DMS 273 treated with DMSO at 0.1 percent for 48 hours (cell line): ENCODE measurements at regions not wholly inside any gene's neighbourhood (a gene's known extent, or its start where the extent isn't known, plus 50 kb on each side); places are given as distances from the start of the nearest gene placed in this dataset.
"Not testable (repeated sequence)": the region's sequence is repeated elsewhere in the genome, so short reads cannot be mapped to it uniquely, and the experiment has no call there.

Experiments
- DNase-seq: peaks from one replicate; lab custom pipeline; 2025; lab: John Stamatoyannopoulos, UW

DNA sequence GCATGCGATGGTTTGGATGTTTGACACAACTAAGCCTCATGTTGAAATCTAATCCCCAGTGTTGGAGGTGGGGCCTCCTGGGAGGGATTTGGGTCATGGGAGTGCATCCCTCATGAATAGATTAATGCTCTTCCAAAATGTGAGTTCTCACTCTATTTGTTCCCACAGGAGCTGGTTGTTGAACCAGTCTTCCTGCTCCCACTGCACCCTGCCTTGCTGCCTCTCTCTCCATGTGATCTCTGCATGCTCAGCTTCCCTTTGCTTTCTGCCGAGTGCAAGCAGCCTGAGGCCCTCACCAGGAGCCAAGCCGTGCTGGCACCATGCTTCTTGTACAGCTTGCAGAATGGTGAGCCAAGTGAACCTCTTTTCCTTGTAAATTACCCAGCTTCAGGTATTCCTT lies 206.8 kb downstream of the VAPA start:
- DNase-seq, result no peak

DNA sequence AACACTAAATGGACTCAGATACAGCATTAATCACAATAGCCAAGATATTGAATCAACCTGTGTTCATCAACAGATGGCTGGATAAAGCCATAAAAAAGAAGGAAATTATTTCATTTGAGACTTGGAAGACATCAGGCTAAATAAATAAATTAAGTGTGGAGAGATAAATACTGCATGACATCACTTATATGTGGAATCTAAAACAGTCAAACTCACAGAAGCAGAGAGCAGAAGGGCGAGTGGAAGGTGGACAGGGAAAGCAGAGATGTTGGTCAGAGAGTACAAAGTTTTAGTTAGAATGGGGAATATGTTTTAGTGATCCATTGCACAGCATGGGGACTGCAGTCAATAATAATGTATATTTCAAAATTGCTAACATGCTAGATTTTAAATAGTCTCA lies 207.2 kb downstream of the VAPA start:
- no peak for DNase-seq

DNA sequence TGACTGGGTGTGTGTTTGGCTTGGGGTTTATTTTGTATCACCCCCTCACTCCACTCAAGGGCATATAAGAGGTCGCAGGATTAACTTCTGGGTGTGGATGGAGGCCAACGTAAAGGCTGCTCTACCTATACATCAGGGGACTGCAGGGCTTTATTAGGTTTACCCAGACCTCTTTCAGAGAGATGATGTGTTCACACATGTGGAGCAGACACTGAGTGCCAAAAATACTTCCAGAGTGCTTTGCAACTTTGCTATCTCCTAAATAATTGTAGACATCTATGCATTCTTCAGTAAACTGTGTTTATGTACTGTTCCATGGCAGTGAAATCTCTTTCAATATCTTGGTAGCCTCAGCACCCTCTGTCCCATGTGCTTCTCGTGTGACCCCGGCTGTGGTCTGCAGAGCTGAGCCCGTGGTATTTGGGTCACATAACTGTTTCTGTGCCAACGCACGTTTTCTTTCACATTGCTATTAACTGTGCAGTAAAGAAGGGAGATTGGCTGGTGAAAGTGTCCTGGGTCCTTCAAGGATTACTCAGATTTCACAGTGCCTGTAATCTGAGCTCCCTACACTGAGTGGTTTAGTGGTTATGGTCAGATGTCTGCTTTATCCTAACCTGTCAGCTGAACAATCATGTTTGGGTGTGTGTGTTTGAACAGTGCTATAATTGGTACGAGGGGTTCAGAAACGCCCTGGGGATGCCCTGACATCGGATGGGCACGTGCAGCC lies 208.1 kb downstream of the VAPA start:
- peak; percentile 48 for DNase-seq

DNA sequence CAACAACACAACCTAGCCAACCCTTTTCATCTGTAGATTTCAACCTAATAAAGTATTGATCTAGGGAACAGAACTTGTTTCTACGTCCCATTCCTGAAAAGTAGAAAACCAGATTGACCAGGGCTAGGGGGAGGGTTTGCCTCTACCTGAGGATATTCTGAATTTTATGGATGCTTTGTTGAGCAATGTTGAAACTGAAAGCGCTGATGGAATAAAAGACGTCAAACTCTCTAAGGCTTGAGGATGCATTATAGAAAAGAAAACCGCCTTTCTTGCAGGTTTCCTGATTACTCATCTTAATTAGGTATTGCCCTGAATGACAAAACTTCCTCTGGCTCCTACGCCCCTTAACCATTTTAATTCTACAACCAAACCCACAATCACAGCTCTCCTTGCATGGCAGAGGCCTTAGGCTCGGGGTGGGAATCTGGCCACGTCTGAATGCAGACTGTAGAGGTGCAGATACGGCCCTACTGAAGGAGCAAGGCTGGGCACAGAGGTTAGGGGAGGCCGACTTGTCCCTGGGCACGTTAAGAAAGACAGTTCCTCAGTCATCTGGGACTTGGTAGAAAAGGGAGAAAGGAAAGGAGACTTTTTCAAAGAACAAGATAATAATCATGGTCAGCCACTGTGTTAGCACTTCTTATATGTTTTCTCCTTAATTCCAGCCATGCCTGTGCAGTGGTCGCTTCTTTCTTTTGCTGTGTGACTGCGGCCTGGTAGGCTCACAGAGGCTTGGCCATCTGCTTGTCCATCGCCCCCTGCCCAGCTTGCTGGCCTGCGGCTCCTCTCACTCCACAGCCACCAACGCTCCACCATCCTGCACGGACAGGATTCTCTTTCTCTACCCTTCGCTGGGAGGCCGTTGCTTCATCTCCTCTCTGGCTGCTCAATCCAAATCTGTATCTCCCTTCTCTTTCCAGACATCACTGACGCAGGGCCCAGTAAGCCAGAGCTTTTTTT lies 209.5 kb downstream of the VAPA start:
- no peak for DNase-seq

DNA sequence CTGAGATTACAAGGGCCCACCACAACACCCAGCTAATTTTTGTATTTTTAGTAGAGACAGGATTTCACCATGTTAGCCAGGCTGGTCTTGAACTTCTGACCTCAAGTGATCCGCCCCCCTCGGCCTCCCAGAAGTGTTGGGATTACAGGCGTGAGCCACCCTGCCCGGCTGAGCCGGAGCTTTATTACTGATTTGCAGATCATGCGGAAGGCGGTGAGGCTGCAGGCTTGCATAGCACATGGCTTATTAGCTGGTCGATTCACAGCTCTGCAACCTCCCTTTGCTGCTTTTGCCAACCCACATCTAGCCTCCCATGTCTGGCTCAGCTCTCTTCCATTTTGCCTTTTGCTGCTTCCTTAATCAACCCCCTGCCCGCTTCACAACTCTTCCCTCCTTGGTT lies 210.3 kb downstream of the VAPA start:
- no peak for DNase-seq

DNA sequence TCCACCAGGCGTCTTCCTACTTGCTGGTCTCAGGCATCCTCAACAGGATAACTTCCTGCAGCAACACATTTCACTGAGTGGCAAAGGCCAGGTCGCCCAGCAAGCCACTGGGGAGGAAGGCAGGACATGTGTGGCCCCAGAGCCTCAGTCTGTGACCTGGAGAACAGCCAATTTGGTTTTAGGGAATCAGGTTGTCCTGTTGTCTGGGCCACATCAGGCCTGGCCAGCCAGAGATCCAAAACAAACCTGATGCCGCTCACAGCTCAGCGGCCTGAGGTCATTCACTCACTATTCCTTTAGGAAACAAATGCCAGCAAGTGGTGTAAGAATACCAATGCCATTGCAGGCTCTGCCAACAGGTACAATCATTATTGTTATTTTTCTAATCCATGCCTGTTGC lies 210.7 kb downstream of the VAPA start:
- DNase-seq, result no peak

DNA sequence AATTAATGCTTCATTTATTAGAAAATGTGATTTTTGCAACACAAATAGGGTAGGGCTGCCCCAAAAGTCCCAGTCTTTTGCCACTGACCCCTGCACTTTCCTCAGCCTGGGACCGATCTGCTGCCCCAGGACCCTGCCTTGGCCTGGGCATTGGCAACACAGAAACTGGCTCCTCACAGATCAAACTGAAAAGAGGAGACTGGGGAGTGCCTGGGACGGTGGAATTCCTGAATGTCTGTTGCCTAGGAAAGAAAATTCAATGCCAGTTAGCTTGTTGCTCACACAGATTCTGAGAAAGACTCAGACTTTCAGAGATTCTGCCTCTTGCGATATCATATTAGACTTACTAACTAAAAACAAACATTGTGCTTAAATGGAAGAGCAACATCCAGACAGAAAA lies 211.2 kb downstream of the VAPA start:
- DNase-seq, result no peak

DNA sequence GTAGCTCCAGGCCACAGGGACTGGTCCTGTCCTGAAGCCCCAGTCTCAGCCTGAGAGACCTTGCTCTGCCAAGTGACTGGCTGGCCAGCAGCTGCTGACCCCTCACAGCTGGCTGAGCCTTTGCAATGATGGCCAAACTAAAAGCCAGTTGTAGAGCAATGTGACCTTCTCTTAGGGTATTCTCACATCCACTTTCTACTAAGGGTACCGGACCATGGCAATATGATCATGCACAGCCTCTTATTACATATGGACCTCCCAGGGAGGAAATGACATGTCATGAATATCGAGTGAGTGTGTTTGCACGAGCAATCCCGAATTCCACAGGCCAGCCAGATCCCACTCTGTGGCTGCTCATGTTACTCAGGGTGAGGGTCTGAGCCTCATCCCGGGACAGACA lies 213.9 kb downstream of the VAPA start:
- no peak for DNase-seq

DNA sequence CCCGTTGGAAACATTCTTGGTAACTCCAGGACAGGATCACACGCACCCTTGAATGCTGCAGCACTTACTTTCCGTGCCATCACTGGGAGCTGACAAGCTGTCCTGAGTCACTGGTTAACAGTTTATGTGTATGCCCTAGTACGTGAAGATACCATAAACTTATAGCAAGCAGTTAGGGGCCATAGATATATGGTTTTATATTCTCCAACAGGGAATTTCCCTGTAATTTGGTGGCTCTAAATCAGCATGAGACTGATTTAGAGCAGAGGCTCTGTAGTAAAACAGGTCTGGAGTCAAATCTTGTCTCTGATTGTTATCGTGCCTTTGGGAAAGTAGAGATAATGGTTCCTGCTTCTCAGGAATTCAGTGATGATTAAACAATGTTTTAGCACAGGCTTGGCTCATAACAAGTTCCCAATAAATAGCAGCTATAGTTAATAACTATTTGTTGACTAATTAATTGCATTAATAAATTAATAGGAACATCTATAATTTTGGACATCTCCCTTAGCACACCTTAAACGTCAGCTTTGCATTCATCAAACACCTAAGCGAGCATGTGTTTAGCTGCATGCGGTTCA lies 215.2 kb downstream of the VAPA start:
- no peak for DNase-seq

DNA sequence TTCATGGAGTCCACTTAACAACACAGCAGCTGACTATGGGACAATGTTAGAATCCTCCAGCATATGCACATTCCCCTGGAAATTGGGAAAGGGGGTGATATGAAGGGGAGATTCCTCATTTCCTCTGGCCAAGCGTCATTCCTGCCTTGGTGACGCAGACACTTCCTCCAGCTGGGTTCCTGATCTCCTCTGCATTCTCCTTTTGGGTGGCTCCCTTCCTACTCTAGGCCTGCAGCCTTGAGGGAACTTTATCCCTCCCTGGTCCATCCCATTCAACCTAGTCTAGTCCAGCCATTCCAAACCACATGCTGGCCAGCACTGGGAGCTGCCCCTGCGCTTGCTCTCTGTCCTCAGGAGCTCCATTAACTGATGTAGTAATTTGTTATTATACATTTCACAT lies 216.8 kb downstream of the VAPA start:
- no peak for DNase-seq

DNA sequence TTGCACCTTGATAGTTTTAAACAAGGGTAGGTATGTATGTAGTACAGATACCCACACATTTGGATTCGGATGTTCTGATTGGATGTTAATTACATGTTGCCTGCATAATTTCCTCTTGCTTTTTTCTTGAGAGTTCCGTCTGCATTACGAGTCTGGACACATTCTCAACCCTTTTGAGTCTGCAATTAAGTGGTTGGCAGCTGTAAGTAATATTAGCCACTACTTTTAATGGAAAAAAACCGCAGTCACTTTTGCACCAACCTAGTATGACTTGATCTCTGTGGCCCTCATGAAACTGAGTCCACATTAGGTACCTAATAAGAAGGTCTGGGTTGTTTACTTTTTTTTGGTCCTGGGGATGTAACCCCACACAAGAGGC lies 217.3 kb downstream of the VAPA start:
- no peak for DNase-seq

DNA sequence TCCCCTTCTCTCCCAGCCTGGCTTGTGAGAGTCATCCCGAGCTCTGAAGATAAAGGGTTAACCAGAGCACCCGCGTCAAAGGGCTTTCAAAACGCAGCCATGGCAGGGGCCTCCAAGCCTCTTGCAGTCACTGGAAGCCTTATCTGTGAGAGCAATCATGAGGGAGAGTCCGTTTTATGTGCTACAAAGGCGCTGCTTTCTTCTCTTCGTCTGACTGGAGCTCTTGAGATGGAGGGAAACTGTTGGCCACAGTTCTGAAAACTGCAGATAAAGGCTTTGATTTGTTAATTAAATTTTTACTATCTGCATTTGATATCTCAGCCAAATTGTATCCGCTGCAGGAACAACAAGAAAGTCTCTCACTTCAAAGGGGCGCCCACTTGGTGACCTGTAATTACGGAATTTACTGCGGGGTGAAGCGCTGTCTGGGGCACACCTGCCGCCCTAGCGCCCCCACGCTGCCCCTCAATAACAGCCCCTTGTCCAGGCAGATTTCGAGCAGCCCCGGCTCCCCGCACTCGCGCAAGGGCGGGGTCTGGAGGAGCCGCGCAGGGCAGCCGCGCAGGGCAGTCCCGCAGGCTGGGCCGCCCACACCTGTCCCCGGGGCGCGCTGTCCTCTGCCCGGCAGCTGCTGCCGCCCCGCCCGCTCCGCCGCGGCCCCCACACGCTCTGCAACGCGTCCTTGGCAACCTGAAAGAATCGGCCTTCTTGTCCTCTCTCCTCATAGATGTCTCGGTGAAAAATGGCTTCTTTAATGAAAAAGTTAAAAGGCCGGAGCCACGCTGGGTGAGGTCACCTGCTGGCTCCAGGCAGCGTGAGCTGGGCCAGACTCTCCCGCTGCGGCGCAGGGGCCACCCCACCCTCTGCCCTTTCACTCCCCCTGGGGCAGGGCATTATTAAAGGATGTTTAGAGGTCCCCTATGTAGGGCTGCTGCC lies 217.9 kb downstream of the VAPA start:
- no peak for DNase-seq

DNA sequence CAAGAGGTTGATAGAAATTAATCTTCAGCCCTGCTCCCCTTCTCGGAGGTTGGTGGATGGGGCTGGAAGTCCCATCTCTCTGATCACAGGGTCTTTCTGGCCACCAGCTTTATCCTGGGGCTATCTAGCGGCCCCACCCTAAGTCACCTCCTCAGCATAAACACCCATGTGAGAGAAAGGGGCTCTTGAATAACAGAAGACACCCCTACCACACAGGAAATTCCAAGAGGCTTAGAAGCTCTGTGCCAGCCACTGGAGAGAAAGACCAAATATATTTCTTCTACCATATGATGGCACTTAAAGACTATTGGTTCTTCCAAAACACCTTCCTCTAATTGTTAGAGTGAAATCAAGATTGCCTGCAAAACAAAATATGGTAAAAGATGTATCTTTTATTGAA lies 219.7 kb downstream of the VAPA start:
- no peak for DNase-seq

DNA sequence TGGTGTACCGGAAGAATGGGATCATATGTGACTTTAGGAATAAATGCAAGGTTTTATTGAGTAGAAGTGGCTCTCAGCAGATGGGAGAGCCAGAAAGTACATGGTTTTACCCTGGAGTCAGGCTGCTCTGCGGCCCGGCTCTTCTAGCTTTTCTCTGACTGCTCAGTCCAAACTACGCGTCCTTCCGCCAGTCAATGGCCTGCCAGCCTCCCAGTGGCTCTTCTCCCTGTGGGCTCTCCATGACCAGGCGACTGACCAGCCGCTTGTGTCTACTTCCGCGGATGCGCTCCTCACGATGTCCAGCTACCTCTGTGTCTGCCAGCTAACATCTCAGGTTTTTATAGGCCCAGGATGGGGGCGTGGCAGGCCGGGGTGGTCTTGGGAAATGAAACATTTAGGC lies 220.4 kb downstream of the VAPA start:
- DNase-seq, result no peak

DNA sequence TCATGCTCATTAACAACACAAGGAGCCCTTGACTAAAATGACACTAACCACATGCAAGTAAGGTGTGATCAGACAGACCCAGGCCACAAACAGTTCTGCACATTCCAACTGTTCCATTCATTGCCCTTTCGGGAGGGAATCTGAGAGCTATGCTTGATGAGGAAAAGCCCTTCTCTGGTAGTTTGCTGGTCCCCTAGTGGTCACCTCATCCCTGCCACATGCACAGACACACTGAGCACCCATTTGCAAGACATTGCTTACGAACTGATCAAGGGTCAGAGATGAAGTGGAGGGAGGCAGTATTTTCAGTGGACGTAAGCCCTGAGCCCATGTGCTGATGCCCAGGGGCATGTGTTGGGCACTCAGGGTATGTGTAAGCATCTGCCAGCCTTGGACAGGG lies 220.9 kb downstream of the VAPA start:
- not testable (repeated sequence) for DNase-seq

DNA sequence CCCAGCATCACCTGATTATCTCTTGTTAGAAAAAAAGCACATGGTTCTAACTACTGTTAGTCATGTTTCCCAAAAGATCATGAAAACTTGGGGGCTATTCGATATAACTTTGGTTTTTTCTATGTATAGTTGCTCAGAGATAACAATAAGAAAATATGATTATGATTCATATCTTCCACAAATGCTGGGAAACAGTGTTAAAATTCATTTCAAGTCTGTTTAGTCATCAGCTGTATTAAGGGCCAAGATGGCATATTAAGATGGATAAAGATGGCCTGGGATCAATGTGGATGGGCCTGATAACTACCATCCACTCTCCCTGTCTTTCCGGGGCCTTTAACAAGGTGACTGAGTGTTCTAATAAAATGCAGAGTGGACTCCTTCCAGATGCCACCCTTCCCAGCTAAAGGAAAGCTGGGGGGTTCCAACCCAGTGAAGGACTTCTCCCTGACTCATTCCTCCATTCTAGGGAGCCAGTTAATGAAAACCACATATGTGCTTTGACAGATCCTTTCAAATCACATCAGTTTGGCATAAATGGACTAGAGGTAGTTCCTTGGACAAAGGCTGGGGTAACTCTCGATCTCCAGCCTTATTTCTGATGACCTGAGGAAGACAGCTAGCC lies 221.6 kb downstream of the VAPA start:
- no peak for DNase-seq

DNA sequence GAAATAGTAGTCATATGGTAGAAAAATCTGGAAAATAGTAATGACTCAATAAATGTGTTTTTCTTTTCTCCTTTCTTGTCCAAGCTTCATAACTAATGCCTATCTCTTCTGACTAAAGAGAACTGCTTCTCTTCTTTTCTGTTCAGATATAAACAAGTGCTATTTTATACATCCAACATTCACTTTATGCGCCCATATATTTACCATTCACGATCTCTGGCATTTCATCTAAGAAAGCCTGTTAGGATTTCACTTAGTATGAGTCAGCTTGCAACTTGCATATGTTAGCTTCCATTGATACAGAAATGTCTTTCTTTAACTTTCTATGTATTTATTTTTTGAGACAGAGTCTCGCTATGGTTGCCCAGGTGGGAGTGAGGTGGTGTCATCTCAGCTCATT lies 224.9 kb downstream of the VAPA start:
- no peak for DNase-seq

DNA sequence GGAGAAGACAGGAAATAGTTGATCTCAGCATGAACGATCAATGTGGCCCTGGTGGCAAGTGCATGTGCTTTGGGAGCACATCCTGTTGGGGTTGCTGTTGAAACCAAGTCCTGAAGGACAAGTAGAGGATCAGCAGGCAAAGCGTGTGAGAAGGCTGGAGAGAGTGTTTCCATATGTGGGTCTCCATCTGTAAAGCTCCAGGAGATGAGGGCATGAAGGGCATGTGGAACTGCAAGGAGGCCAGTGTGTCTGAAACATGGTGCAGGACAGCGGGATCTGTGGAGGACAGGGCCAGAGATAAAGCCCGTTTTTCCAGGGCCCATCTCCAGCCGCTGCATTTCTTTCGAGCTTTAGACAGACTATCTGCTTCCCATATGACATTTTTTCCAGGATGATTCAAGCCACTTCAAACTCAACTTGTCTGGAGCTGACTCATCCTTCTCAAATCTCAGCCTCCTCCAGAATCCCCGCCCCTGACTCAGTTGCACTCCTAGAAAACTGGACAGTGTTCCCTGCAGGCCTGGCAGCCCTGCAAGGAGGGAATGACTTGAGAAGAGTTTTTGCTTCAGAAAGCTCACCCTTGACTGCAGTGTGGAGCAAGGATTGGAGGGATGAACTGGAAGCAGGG lies 226.1 kb downstream of the VAPA start:
- DNase-seq, result no peak

DNA sequence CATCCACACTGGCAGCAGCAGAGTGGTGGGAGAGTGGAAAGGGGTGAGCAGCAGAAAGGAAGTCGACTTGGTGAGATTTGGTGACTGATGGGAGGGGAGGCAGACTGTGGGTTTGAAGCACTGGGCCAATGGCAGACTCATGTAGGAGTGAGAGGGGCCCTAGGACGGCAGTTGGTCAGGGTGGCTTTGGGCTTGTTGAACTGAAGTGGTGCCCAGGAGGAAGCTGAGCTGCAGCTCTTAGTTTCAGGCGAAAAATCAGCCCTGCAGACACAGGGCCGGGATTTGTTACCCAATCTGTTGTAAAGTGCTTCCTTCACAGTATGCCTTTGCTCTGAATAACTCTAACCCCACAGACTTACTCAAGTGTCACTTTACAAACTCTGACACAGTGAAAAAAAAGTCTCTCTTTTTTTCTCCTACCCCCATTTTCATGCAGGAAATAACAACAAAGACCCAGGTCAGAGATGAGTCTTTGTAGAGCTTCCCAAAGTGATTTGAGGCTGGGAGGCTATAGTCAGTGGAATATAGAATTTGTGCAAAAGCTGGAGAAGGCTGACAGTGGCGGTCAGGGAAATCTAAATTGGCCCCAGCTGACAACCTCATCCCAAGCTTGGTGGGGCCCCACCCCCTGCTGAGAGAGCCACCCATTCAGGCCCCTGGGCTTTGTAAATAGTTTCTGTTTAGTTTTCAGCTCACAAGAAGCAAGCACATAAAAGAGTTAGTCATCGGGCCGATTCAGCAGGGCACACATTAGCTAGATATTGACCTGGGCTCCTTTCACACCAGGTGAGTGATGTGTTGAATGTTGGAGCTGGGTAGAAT lies 226.9 kb downstream of the VAPA start:
- DNase-seq, result no peak

DNA sequence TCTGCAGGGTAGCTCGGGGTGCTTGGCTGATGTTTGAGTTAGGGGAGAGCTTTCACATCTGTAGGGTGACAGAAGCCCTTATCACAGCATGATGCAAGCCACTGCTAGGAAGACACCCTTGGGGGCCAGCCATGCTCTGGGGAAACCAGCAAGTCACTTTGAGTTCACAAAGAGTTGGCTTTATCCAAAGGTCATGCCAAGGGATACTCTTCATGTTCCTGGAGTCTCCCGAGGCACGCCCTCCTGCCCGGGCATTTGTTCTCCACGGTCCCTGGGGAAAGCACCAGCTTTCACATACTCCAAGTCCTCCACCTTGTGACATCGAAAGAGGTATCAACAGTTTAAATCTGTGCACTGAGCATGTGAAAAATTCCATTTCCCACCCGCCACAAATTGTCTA lies 227.7 kb downstream of the VAPA start:
- no peak for DNase-seq
